T-cell (primary cell): ENCODE measurements at regions not wholly inside any gene's neighbourhood (a gene's known extent, or its start where the extent isn't known, plus 50 kb on each side); places are given as distances from the start of the nearest gene placed in this dataset.

Experiments
- ATAC-seq, 4 experiments: fragments of 200-7000 bp in 3 of 4; fragments of 150-1000 bp in 1 of 4; cut with Tn5 transposase; replicated peaks in 1 of 4; 1 replicate in 3 of 4; 2 replicates in 1 of 4; pipeline ENCODE4 v1.10.0; 2021; ENCODE audit warnings: moderate library complexity in 3 of 4, mild to moderate bottlenecking in 2 of 4, moderate number of reproducible peaks in 1 of 4
- CTCF ChIA-PET, 2 donors: fragments of 300-600 bp; sonication (Branson Sonifier 250); formaldehyde crosslinking; loops; one replicate each; lab custom pipeline; 2022; ENCODE audit warnings: antibody characterized with exemption in 2 of 2; lab: Charles Lee
- POLR2A ChIA-PET, 2 donors: fragments of 300-600 bp; sonication (Branson Sonifier 250); formaldehyde crosslinking; loops; one replicate each; lab custom pipeline; 2022; ENCODE audit warnings: antibody characterized with exemption in 2 of 2; lab: Charles Lee
- DNase-seq, 35 experiments: peaks; one replicate each; pipeline versions ENCODE4 v3.0.0 to v3.0.0-alpha.2; 2013 to 2023
- H3K27ac ChIP-seq: one replicate; pipeline ENCODE4 v1.5.1; 2013; ENCODE audit warnings: low read length
- H3K27me3 ChIP-seq, 2 experiments: replicated peaks in 1 of 2; 1 replicate in 1 of 2; 2 replicates in 1 of 2; pipeline versions ENCODE4 v1.6.1 to v1.7.0; 2013; ENCODE audit warnings: low read length in 1 of 2, mixed read lengths in 1 of 2; ENCODE audit not compliant: control insufficient read depth in 2 of 2, insufficient read depth in 2 of 2; ENCODE audit errors: extremely low read depth in 1 of 2
- H3K36me3 ChIP-seq, 2 donors: 1 replicate in 1 of 2; 2 replicates in 1 of 2; pipeline versions ENCODE4 v1.6.1 to v1.7.0; 2013; ENCODE audit warnings: low read length in 1 of 2; ENCODE audit not compliant: control insufficient read depth in 2 of 2, insufficient read depth in 1 of 2; ENCODE audit errors: extremely low read depth in 1 of 2
- H3K4me1 ChIP-seq, 2 experiments: 1 replicate in 1 of 2; 2 replicates in 1 of 2; pipeline versions ENCODE4 v1.6.1 to v1.7.0; 2013; ENCODE audit warnings: low read length in 2 of 2, mixed read lengths in 1 of 2; ENCODE audit not compliant: insufficient read depth in 2 of 2, control insufficient read depth in 1 of 2; ENCODE audit errors: extremely low read depth in 1 of 2
- H3K4me3 ChIP-seq, 2 donors: 1 replicate in 1 of 2; 2 replicates in 1 of 2; pipeline versions ENCODE4 v1.5.1 to v1.7.0; 2013; ENCODE audit warnings: mild to moderate bottlenecking in 2 of 2, low read length in 1 of 2, moderate library complexity in 1 of 2; ENCODE audit not compliant: control insufficient read depth in 1 of 2; ENCODE audit errors: extremely low read depth in 1 of 2
- H3K9me3 ChIP-seq: 2 replicates; pipeline ENCODE4 v1.7.0; 2013
- H3K27ac Mint-ChIP-seq, 2 donors: one replicate each; pipeline ENCODE4 v1.8.0; 2020 to 2021; ENCODE audit warnings: mild to moderate bottlenecking in 2 of 2, mixed read lengths in 2 of 2
- H3K27me3 Mint-ChIP-seq, 2 donors: one replicate each; pipeline ENCODE4 v1.8.0; 2021 to 2022; ENCODE audit warnings: mixed read lengths in 2 of 2
- H3K36me3 Mint-ChIP-seq: one replicate; pipeline ENCODE4 v1.8.0; 2021; ENCODE audit warnings: mixed read lengths
- H3K4me1 Mint-ChIP-seq, 3 donors: one replicate each; pipeline ENCODE4 v1.8.0; 2020 to 2022; ENCODE audit warnings: mixed read lengths in 3 of 3, mild to moderate bottlenecking in 1 of 3
- H3K4me3 Mint-ChIP-seq, 3 donors: one replicate each; pipeline ENCODE4 v1.8.0; 2020 to 2022; ENCODE audit warnings: mild to moderate bottlenecking in 3 of 3, mixed read lengths in 3 of 3, moderate library complexity in 3 of 3
- H3K9me3 Mint-ChIP-seq, 3 donors: one replicate each; pipeline ENCODE4 v1.8.0; 2020 to 2022; ENCODE audit warnings: mixed read lengths in 3 of 3
- WGBS: methylation state at CpG from one replicate; pipeline ENCODE4 v1.1.5; 2013; ENCODE audit warnings: missing lambda C conversion rate; ENCODE audit not compliant: insufficient coverage; 5-methylcytosine and 5-hydroxymethylcytosine counted together

DNA sequence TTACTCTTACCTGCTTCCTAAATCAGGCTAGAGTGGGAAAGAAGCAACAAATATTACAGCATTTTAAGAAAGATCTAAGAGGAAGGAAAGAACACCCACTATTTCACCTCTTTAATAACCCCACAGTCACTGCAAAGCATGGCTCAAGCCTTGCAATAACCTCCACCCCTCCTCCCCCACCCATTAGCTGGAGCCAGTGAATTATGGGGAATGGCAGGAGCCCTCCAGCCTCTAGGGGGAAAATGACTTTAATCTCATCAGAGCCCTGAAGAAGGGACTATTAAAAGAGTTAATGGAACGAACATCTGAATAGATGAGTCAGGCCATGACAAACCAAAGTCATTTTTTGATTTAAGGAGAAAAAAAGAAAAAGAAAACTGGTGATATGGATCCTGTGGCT is 630.7 kb upstream of the PLXNA2 start:
- Mint-ChIP-seq H3K9me3 (peaks cover 0 to 12% (median 0%) of the 10 kb centered on the region in 3 donors), H3K27ac (no peak overlapping the region), H3K27me3 (peaks cover 0 to 16% of the 10 kb centered on the region in 2 donors), H3K4me3 (no peak overlapping the region), H3K36me3 (no peaks in the 10 kb centered on the region), H3K4me1 (no peaks in the 10 kb centered on the region)
- DNase-seq (no peak), ATAC-seq (no peak)
- H3K27me3 ChIP-seq = no peaks in the 10 kb centered on the region
- no peaks in the 10 kb centered on the region for H3K4me1 ChIP-seq
- H3K4me3 ChIP-seq = no peak overlapping the region
- no peaks in the 10 kb centered on the region for H3K9me3 ChIP-seq
- ChIA-PET POLR2A (no interaction called here), CTCF (interaction anchor here in 1 of 2 donors (0.6 kb wide), 1 partner anchor 137 kb away, joined by 3 read pairs; no protein-coding TSS in a partner anchor)
- H3K36me3 ChIP-seq = no peaks in the 10 kb centered on the region
- no peak overlapping the region for H3K27ac ChIP-seq
- WGBS = 29% methylated on average over 1 of the region's 1 CpG

DNA sequence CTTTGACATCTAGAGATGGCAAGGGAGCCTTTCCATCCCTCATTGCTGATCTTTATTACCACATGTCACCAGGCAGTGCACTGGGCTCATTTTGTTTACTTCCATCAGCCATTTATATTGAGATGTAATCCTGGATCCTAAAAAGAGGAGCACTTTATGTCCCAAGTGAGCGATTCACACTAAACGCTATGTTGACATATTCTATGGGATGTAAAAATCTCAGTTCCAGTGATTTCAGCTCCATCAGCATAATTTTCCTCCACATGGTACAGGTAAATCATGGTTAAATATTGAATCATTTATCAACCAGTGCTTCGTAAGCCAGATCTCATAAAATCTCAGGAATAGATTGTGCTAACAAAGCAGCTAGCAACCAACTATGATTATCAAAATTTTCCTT is 634.8 kb upstream of the PLXNA2 start:
- no peak for DNase-seq
- no peaks in the 10 kb centered on the region for H3K4me1 Mint-ChIP-seq
- no CpG with 5 or more reads among the region's 3 CpGs for WGBS
- ChIA-PET CTCF (no interaction called here), POLR2A (no interaction called here)
- H3K36me3 Mint-ChIP-seq = no peaks in the 10 kb centered on the region
- peaks cover 4 to 20% of the 10 kb centered on the region in 2 donors for H3K27me3 Mint-ChIP-seq
- H3K9me3 ChIP-seq = no peaks in the 10 kb centered on the region
- no peak overlapping the region for H3K4me3 Mint-ChIP-seq
- no peaks in the 10 kb centered on the region for H3K27me3 ChIP-seq
- H3K27ac ChIP-seq = no peak overlapping the region
- no peak overlapping the region for H3K4me3 ChIP-seq
- H3K9me3 Mint-ChIP-seq = peaks cover 0 to 1% (median 0%) of the 10 kb centered on the region in 3 donors
- H3K27ac Mint-ChIP-seq = no peak overlapping the region
- H3K36me3 ChIP-seq = no peaks in the 10 kb centered on the region
- no peaks in the 10 kb centered on the region for H3K4me1 ChIP-seq
- ATAC-seq = no peak

DNA sequence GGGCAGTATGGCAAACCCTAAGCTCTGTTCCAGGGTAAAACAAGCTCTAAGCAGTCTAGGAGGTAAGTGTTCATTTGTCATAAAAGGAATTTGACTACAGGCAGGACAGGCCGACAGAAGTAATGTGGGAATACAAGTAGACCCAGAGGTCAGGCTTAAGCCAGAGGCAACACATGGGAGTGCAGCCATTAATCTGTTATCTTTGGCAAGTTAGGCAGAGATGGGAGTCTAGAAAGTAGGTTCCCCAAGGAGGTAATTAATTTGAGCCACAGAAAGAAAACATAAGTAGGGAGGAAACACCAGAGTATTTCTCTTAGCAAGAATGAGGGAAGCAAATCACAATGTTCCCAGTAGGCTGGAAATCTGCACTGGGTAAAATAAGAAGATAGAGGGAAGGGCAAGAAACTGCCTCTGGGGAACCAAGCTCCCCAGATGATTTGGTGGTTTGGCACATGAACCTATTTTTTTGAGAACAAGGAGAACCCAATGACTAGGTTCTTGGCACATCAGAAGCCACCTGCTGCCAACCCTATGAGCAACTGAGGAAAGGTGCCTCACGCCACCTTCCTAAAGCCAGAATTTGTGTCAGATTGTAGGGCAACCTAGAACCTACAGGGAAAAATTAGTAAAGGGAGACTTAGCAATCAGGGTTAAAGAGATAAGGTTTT is 636.4 kb upstream of the PLXNA2 start:
- Mint-ChIP-seq H3K27me3 (peaks cover 4 to 19% of the 10 kb centered on the region in 2 donors), H3K4me1 (no peaks in the 10 kb centered on the region), H3K27ac (no peak overlapping the region), H3K4me3 (no peak overlapping the region), H3K9me3 (no peaks in the 10 kb centered on the region), H3K36me3 (no peaks in the 10 kb centered on the region)
- Histone ChIP-seq H3K36me3 (no peaks in the 10 kb centered on the region), H3K4me3 (no peak overlapping the region), H3K9me3 (no peaks in the 10 kb centered on the region), H3K27me3 (no peaks in the 10 kb centered on the region), H3K27ac (no peak overlapping the region), H3K4me1 (no peaks in the 10 kb centered on the region)
- POLR2A ChIA-PET = no interaction called here
- ATAC-seq (no peak), DNase-seq (no peak)
- CTCF ChIA-PET = no interaction called here
- 70% methylated on average over 2 of the region's 2 CpGs for WGBS

DNA sequence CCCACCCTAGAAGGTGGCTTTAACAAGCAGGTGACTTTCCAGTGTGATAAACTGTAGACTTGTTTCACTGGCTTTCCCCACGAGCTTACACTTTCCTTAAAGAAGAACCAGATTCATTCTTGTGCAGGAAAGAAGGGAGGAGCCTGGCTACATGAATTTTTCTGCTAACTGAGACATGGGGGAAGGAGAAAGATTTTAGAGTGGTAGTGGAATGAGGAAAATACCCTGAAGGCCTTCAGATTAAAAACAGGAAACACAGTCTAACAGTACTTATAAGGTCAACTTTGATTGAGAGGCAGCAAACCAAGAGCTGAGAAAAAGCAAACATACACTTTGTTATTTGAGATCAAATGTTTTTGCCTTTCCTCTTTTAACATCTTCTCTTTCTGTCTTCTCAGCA is 640.9 kb upstream of the PLXNA2 start:
- no peak overlapping the region for H3K27ac Mint-ChIP-seq
- no peaks in the 10 kb centered on the region for H3K9me3 Mint-ChIP-seq
- ATAC-seq = no peak
- no peak for DNase-seq
- peaks cover 4 to 16% of the 10 kb centered on the region in 2 donors for H3K27me3 Mint-ChIP-seq
- no CpG with 5 or more reads among the region's 1 CpG for WGBS
- no peaks in the 10 kb centered on the region for H3K36me3 Mint-ChIP-seq
- no peaks in the 10 kb centered on the region for H3K4me1 Mint-ChIP-seq
- ChIA-PET CTCF (no interaction called here), POLR2A (no interaction called here)
- Histone ChIP-seq H3K4me3 (no peak overlapping the region), H3K4me1 (no peaks in the 10 kb centered on the region), H3K9me3 (no peaks in the 10 kb centered on the region), H3K27ac (no peak overlapping the region), H3K27me3 (no peaks in the 10 kb centered on the region), H3K36me3 (no peaks in the 10 kb centered on the region)
- H3K4me3 Mint-ChIP-seq = no peak overlapping the region

DNA sequence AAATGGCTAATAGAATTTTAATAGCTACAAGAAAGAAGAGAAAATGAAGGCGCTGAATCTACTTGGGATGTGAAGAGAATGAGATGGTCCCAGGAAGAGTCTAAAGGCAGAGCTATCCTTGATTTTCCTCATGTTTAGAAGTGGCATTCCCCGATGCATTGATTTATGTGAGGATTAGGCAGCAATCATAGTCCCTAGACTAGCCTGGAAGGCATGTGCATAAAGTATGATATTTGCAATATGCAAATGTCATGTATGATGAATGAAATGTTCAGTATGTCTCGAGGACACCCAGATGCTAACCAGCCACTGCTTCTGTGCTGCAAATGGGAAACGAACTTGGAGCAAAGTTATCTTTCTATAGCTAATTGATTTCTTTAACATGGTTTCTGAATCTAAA is 641.5 kb upstream of the PLXNA2 start:
- Histone ChIP-seq H3K36me3 (no peaks in the 10 kb centered on the region), H3K27me3 (no peaks in the 10 kb centered on the region), H3K27ac (no peak overlapping the region), H3K4me1 (no peaks in the 10 kb centered on the region), H3K4me3 (no peak overlapping the region), H3K9me3 (no peaks in the 10 kb centered on the region)
- POLR2A ChIA-PET = no interaction called here
- H3K9me3 Mint-ChIP-seq = no peaks in the 10 kb centered on the region
- H3K4me1 Mint-ChIP-seq = no peaks in the 10 kb centered on the region
- CTCF ChIA-PET = no interaction called here
- H3K27me3 Mint-ChIP-seq = peaks cover 4 to 13% of the 10 kb centered on the region in 2 donors
- H3K27ac Mint-ChIP-seq = no peak overlapping the region
- no peaks in the 10 kb centered on the region for H3K36me3 Mint-ChIP-seq
- WGBS = 80% methylated on average over 1 of the region's 4 CpGs
- no peak for DNase-seq
- ATAC-seq = no peak
- H3K4me3 Mint-ChIP-seq = no peak overlapping the region

DNA sequence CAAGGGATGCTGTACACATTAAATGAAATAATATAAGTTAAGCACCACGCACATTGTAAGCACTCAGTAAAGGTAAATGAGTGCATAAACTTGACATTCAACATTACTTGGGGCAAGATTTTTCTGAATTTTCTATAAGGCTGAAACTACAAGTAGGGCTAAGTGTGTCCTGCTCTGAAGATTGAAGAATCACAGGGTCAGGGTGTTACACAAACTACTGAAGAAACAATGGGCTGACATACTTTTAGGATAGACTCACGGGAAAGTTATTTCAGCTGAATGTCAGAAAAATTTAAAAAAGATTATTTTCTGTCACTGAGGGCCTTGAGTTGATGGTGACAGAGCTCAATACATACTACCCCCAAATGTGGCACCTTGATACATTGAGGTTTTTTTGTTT is 644.2 kb upstream of the PLXNA2 start:
- no peak overlapping the region for H3K27ac ChIP-seq
- Mint-ChIP-seq H3K4me1 (no peaks in the 10 kb centered on the region), H3K27ac (no peak overlapping the region), H3K4me3 (no peak overlapping the region), H3K27me3 (peaks cover 0 to 20% of the 10 kb centered on the region in 2 donors), H3K36me3 (no peaks in the 10 kb centered on the region), H3K9me3 (no peaks in the 10 kb centered on the region)
- no peaks in the 10 kb centered on the region for H3K9me3 ChIP-seq
- DNase-seq = no peak
- WGBS = no CpG with 5 or more reads among the region's 2 CpGs
- H3K27me3 ChIP-seq = no peaks in the 10 kb centered on the region
- no peaks in the 10 kb centered on the region for H3K36me3 ChIP-seq
- CTCF ChIA-PET = no interaction called here
- ATAC-seq = no peak
- no peaks in the 10 kb centered on the region for H3K4me1 ChIP-seq
- POLR2A ChIA-PET = no interaction called here
- no peak overlapping the region for H3K4me3 ChIP-seq

DNA sequence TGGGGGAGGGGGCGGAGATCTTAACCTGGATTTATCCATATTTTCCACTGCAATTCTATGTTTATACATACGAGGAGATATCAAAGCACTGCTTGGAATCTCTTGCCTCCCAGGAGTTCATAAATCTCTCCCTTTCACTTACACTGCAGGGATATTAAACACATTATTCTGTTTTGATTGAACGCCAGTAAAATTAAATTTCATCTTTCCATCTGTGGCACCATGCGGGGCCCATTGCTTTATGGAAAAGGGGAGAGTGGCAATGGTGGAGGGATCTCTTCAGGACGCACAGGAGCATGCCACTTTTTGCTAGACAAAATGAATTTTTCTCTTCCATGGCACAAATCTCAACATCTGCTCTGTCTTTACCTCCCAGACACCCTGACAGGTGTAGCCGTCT is 648.0 kb upstream of the PLXNA2 start:
- Mint-ChIP-seq H3K9me3 (peaks cover 0 to 3% (median 0%) of the 10 kb centered on the region in 3 donors), H3K4me3 (no peak overlapping the region), H3K27ac (no peak overlapping the region), H3K27me3 (peaks cover 0 to 14% of the 10 kb centered on the region in 2 donors), H3K36me3 (no peaks in the 10 kb centered on the region), H3K4me1 (no peaks in the 10 kb centered on the region)
- H3K36me3 ChIP-seq = no peaks in the 10 kb centered on the region
- H3K4me1 ChIP-seq = no peaks in the 10 kb centered on the region
- H3K9me3 ChIP-seq = no peaks in the 10 kb centered on the region
- ChIA-PET CTCF (no interaction called here), POLR2A (no interaction called here)
- H3K27me3 ChIP-seq = no peaks in the 10 kb centered on the region
- no peak overlapping the region for H3K27ac ChIP-seq
- H3K4me3 ChIP-seq = no peak overlapping the region
- no peak for ATAC-seq
- WGBS = 80% methylated on average over 1 of the region's 6 CpGs
- no peak for DNase-seq
